ENCODE measurements at regions not wholly inside any gene's neighbourhood (a gene's known extent, or its start where the extent isn't known, plus 50 kb on each side); places are given as distances from the start of the nearest gene placed in this dataset.

GRCh38 chr12:90102957-90103652 is 394.5 kb upstream of the ATP2B1 start:
- H3K27ac ChIP-seq (ENCODE audit: low read depth in 1 of 2, low read length in 2 of 2): no peak overlapping the region
- H3K4me1 ChIP-seq (ENCODE audit: control insufficient read depth in 4 of 4, insufficient read depth in 4 of 4, low read length in 3 of 4): no peaks in the 10 kb centered on the region
- 62% methylated on average over 3 of the region's 3 CpGs for WGBS
- no peaks in the 10 kb centered on the region for H3K36me3 ChIP-seq (ENCODE audit: control insufficient read depth in 4 of 4, insufficient read depth in 3 of 4, low read depth in 1 of 4, low read length in 3 of 4)
- H3K27me3 ChIP-seq (ENCODE audit: control insufficient read depth in 4 of 4, insufficient read depth in 4 of 4, low read length in 3 of 4): no peaks in the 10 kb centered on the region
- no peak for DNase-seq (ENCODE audit: low spot score)
- TF ChIP-seq GABPA (IDR thresholded peaks at IDR 0.05 in 1 of 2, conservative IDR thresholded peaks at IDR 0.05 in 1 of 2): no peak
- no peak for TF ChIP-seq YY1 (IDR thresholded peaks at IDR 0.05)
- TF ChIP-seq FOXA1 (IDR thresholded peaks at IDR 0.05): no peak
- TF ChIP-seq HNF4G (IDR thresholded peaks at IDR 0.05): no peak
- TF ChIP-seq, protein P1, sequence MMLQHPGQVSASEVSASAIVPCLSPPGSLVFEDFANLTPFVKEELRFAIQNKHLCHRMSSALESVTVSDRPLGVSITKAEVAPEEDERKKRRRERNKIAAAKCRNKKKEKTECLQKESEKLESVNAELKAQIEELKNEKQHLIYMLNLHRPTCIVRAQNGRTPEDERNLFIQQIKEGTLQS (IDR thresholded peaks at IDR 0.05): no peak
- TF ChIP-seq ZBTB33 (IDR thresholded peaks at IDR 0.05): no peak
- no peak for TF ChIP-seq SP1 (IDR thresholded peaks at IDR 0.05)
- TF ChIP-seq, protein P2, sequence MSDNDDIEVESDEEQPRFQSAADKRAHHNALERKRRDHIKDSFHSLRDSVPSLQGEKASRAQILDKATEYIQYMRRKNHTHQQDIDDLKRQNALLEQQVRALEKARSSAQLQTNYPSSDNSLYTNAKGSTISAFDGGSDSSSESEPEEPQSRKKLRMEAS (IDR thresholded peaks at IDR 0.05): no peak
- TF ChIP-seq RAD21 (IDR thresholded peaks at IDR 0.05): peak; percentile 67 to 73
- peak; percentile 36 for TF ChIP-seq CTCF (IDR thresholded peaks at IDR 0.05; ENCODE audit: low read depth, low read length, missing input control)
- no peak for TF ChIP-seq HNF4A (conservative IDR thresholded peaks at IDR 0.05)
- no peak for TF ChIP-seq EGR1 (IDR thresholded peaks at IDR 0.05; ENCODE audit: low read depth in 2 of 2)
- TF ChIP-seq, protein P3, sequence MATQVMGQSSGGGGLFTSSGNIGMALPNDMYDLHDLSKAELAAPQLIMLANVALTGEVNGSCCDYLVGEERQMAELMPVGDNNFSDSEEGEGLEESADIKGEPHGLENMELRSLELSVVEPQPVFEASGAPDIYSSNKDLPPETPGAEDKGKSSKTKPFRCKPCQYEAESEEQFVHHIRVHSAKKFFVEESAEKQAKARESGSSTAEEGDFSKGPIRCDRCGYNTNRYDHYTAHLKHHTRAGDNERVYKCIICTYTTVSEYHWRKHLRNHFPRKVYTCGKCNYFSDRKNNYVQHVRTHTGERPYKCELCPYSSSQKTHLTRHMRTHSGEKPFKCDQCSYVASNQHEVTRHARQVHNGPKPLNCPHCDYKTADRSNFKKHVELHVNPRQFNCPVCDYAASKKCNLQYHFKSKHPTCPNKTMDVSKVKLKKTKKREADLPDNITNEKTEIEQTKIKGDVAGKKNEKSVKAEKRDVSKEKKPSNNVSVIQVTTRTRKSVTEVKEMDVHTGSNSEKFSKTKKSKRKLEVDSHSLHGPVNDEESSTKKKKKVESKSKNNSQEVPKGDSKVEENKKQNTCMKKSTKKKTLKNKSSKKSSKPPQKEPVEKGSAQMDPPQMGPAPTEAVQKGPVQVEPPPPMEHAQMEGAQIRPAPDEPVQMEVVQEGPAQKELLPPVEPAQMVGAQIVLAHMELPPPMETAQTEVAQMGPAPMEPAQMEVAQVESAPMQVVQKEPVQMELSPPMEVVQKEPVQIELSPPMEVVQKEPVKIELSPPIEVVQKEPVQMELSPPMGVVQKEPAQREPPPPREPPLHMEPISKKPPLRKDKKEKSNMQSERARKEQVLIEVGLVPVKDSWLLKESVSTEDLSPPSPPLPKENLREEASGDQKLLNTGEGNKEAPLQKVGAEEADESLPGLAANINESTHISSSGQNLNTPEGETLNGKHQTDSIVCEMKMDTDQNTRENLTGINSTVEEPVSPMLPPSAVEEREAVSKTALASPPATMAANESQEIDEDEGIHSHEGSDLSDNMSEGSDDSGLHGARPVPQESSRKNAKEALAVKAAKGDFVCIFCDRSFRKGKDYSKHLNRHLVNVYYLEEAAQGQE (IDR thresholded peaks at IDR 0.05): no peak
- no peak for TF ChIP-seq JUND (IDR thresholded peaks at IDR 0.05)
- no peak for TF ChIP-seq FOXA2 (IDR thresholded peaks at IDR 0.05)
- H3K9ac ChIP-seq (ENCODE audit: low read depth in 1 of 2, low read length in 2 of 2): no peak overlapping the region
- H3K9me3 ChIP-seq (ENCODE audit: control insufficient read depth in 4 of 4, low read length in 3 of 4): no peaks in the 10 kb centered on the region
- no peak overlapping the region for H3K4me3 ChIP-seq (ENCODE audit: low read depth in 1 of 3, low read length in 3 of 3)

GRCh38 chr12:90100579-90100978 is 391.9 kb upstream of the ATP2B1 start:
- no peak for DNase-seq (ENCODE audit: low spot score)
- Histone ChIP-seq H3K36me3 (ENCODE audit: control insufficient read depth in 4 of 4, insufficient read depth in 3 of 4, low read depth in 1 of 4, low read length in 3 of 4) (no peaks in the 10 kb centered on the region), H3K9me3 (ENCODE audit: control insufficient read depth in 4 of 4, low read length in 3 of 4) (no peaks in the 10 kb centered on the region), H3K9ac (ENCODE audit: low read depth in 1 of 2, low read length in 2 of 2) (no peak overlapping the region), H3K4me3 (ENCODE audit: low read depth in 1 of 3, low read length in 3 of 3) (no peak overlapping the region), H3K27ac (ENCODE audit: low read depth in 1 of 2, low read length in 2 of 2) (no peak overlapping the region), H3K27me3 (ENCODE audit: control insufficient read depth in 4 of 4, insufficient read depth in 4 of 4, low read length in 3 of 4) (no peaks in the 10 kb centered on the region), H3K4me1 (ENCODE audit: control insufficient read depth in 4 of 4, insufficient read depth in 4 of 4, low read length in 3 of 4) (no peaks in the 10 kb centered on the region)
- TF ChIP-seq FOXA1 (IDR thresholded peaks at IDR 0.05) (no peak), TAF1 (conservative IDR thresholded peaks at IDR 0.05) (no peak), CTCF (IDR thresholded peaks at IDR 0.05; ENCODE audit: low read depth, low read length, missing input control) (no peak), RAD21 (IDR thresholded peaks at IDR 0.05) (no peak), HNF4G (IDR thresholded peaks at IDR 0.05) (no peak), SP1 (IDR thresholded peaks at IDR 0.05) (no peak), RXRA (IDR thresholded peaks at IDR 0.05) (no peak)
- TF ChIP-seq, protein P3 (IDR thresholded peaks at IDR 0.05): no peak
- TF ChIP-seq, protein P1 (IDR thresholded peaks at IDR 0.05): no peak
